Transverse colon (tissue), 4 donors: ENCODE measurements at regions not wholly inside any gene's neighbourhood (a gene's known extent, or its start where the extent isn't known, plus 50 kb on each side); places are given as distances from the start of the nearest gene placed in this dataset.

Experiments
- POLR2A ChIP-seq: fragments of 450-650 bp; IDR thresholded peaks from one replicate; pipeline ENCODE4 v1.6.1; 2016; ENCODE audit warnings: antibody characterized with exemption, mild to moderate bottlenecking, moderate library complexity
- POLR2AphosphoS5 ChIP-seq, 3 donors: sonication (generic); formaldehyde crosslinking; IDR thresholded peaks; one replicate each; pipeline ENCODE4 v1.6.1; 2016; ENCODE audit warnings: antibody characterized with exemption in 3 of 3
- TF ChIP-seq, protein P1 (sequence below), 5 experiments: fragments of 200-600 bp in 3 of 5; fragments of 450-650 bp in 2 of 5; sonication (generic) in 3 of 5; IDR thresholded peaks; 1 replicate in 2 of 5; 2 replicates in 3 of 5; pipeline ENCODE4 v1.5.1; 2016 to 2017; ENCODE audit warnings: antibody characterized with exemption in 5 of 5, inconsistent platforms in 3 of 5, mild to moderate bottlenecking in 2 of 5, moderate library complexity in 1 of 5

DNA sequence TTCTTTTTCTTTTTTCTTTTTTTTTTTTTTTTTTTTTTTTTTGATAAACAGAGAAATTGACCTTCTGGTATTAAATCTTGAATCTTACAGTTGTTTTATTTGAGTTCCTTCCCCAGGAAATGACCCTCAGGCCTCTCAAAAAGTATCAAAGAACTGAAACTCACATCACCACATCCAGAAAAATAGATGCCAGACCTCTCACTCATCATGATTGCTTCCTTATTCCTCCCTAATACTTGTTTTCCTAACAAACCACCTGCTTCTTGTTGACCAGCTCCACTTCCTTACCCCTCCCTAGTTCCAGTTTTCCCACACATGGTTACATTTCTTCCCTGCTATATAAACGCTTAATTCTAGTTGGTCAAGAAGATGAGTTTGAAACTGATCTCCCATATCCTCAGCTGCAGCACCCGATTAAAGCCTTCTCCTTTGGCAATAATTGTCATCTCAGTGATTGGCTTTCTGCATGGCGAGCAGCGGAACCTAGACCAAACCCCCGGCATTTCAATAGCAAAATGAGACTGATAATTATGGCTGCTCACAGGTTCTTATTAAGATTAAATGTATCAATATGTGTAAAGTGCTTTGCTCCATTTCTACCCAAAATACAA lies 681.1 kb upstream of the AUTS2 start:
- TF ChIP-seq, protein P1, sequence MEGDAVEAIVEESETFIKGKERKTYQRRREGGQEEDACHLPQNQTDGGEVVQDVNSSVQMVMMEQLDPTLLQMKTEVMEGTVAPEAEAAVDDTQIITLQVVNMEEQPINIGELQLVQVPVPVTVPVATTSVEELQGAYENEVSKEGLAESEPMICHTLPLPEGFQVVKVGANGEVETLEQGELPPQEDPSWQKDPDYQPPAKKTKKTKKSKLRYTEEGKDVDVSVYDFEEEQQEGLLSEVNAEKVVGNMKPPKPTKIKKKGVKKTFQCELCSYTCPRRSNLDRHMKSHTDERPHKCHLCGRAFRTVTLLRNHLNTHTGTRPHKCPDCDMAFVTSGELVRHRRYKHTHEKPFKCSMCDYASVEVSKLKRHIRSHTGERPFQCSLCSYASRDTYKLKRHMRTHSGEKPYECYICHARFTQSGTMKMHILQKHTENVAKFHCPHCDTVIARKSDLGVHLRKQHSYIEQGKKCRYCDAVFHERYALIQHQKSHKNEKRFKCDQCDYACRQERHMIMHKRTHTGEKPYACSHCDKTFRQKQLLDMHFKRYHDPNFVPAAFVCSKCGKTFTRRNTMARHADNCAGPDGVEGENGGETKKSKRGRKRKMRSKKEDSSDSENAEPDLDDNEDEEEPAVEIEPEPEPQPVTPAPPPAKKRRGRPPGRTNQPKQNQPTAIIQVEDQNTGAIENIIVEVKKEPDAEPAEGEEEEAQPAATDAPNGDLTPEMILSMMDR (IDR thresholded peaks at IDR 0.05) = no peak
- no peak for TF ChIP-seq POLR2AphosphoS5 (IDR thresholded peaks at IDR 0.05)
- TF ChIP-seq POLR2A = no peak
